ENCODE measurements at regions not wholly inside any gene's neighbourhood (a gene's known extent, or its start where the extent isn't known, plus 50 kb on each side); places are given as distances from the start of the nearest gene placed in this dataset.

- intact Hi-C loops (cut with DNase I), result no loop called here
- DNase-seq (ENCODE audit: low spot score), result no peak
Observed at GRCh38 chr7:132687016-132687415, 110.7 kb upstream of the PLXNA4 start.

GRCh38 chr7:132685277-132685676 lies 109.0 kb upstream of the PLXNA4 start:
- Histone ChIP-seq H3K4me1 (replicated peaks) (no peaks in the 10 kb centered on the region), H3K27ac (no peak overlapping the region), H3K4me3 (no peak overlapping the region), H3K27me3 (replicated peaks; ENCODE audit: insufficient read depth) (no peaks in the 10 kb centered on the region), H3K36me3 (no peaks in the 10 kb centered on the region), H3K9me3 (no peaks in the 10 kb centered on the region)
- intact Hi-C loops (cut with DNase I), result no loop called here
- TF ChIP-seq POLR2AphosphoS5 (IDR thresholded peaks at IDR 0.05) (no peak), POLR2A (IDR thresholded peaks at IDR 0.05) (no peak), CTCF (IDR thresholded peaks at IDR 0.05) (no peak)
- no peak for DNase-seq (ENCODE audit: low spot score)
- WGBS, result 100% methylated on average over 2 of the region's 2 CpGs

More at GRCh38 chr7:132687016-132687415, 110.7 kb upstream of the PLXNA4 start:
- Histone ChIP-seq H3K9me3 (no peaks in the 10 kb centered on the region), H3K4me1 (replicated peaks) (no peaks in the 10 kb centered on the region), H3K4me3 (no peak overlapping the region), H3K27me3 (replicated peaks; ENCODE audit: insufficient read depth) (no peaks in the 10 kb centered on the region), H3K36me3 (no peaks in the 10 kb centered on the region), H3K27ac (no peak overlapping the region)
- TF ChIP-seq CTCF (IDR thresholded peaks at IDR 0.05) (no peak), POLR2A (IDR thresholded peaks at IDR 0.05) (no peak), POLR2AphosphoS5 (IDR thresholded peaks at IDR 0.05) (no peak)
- WGBS, result 88% methylated on average over 1 of the region's 1 CpG

- Histone ChIP-seq H3K4me3 (no peak overlapping the region), H3K27ac (no peak overlapping the region), H3K4me1 (replicated peaks) (no peaks in the 10 kb centered on the region), H3K36me3 (no peaks in the 10 kb centered on the region), H3K9me3 (no peaks in the 10 kb centered on the region), H3K27me3 (replicated peaks; ENCODE audit: insufficient read depth) (no peaks in the 10 kb centered on the region)
- no peak for TF ChIP-seq POLR2AphosphoS5 (IDR thresholded peaks at IDR 0.05)
- TF ChIP-seq POLR2A (IDR thresholded peaks at IDR 0.05), result no peak
- TF ChIP-seq CTCF (IDR thresholded peaks at IDR 0.05), result no peak
- intact Hi-C loops (cut with DNase I), result no loop called here
- 89% methylated on average over 12 of the region's 12 CpGs for WGBS
- DNase-seq (ENCODE audit: low spot score), result no peak
Observed at GRCh38 chr7:132683896-132684690, 107.8 kb upstream of the PLXNA4 start.

- H3K27me3 ChIP-seq (replicated peaks; ENCODE audit: insufficient read depth), result no peaks in the 10 kb centered on the region
- WGBS, result 95% methylated on average over 3 of the region's 3 CpGs
- TF ChIP-seq CTCF (IDR thresholded peaks at IDR 0.05) (no peak), POLR2A (IDR thresholded peaks at IDR 0.05) (no peak), POLR2AphosphoS5 (IDR thresholded peaks at IDR 0.05) (no peak)
- H3K4me3 ChIP-seq, result no peak overlapping the region
- no peaks in the 10 kb centered on the region for H3K36me3 ChIP-seq
- no peak for DNase-seq (ENCODE audit: low spot score)
- no peak overlapping the region for H3K27ac ChIP-seq
- intact Hi-C loops (cut with DNase I), result no loop called here
- H3K9me3 ChIP-seq, result no peaks in the 10 kb centered on the region
- H3K4me1 ChIP-seq (replicated peaks), result no peaks in the 10 kb centered on the region
Observed at GRCh38 chr7:132681951-132682350, 105.7 kb upstream of the PLXNA4 start.

- TF ChIP-seq POLR2AphosphoS5 (IDR thresholded peaks at IDR 0.05), result no peak
- no peak for TF ChIP-seq CTCF (IDR thresholded peaks at IDR 0.05)
- TF ChIP-seq POLR2A (IDR thresholded peaks at IDR 0.05), result no peak
- DNase-seq (ENCODE audit: low spot score), result no peak
- no peak overlapping the region for H3K27ac ChIP-seq
- intact Hi-C loops (cut with DNase I), result no loop called here
- no peaks in the 10 kb centered on the region for H3K4me1 ChIP-seq (replicated peaks)
- no peaks in the 10 kb centered on the region for H3K36me3 ChIP-seq
- no peaks in the 10 kb centered on the region for H3K9me3 ChIP-seq
- no peaks in the 10 kb centered on the region for H3K27me3 ChIP-seq (replicated peaks; ENCODE audit: insufficient read depth)
- H3K4me3 ChIP-seq, result no peak overlapping the region
Observed at GRCh38 chr7:132680590-132680989, 104.3 kb upstream of the PLXNA4 start.

Data from prostate gland (tissue), 2 donors.